ENCODE measurements at regions not wholly inside any gene's neighbourhood (a gene's known extent, or its start where the extent isn't known, plus 50 kb on each side); places are given as distances from the start of the nearest gene placed in this dataset.
"Not testable (repeated sequence)": the region's sequence is repeated elsewhere in the genome, so short reads cannot be mapped to it uniquely, and the experiment has no call there.

DNA sequence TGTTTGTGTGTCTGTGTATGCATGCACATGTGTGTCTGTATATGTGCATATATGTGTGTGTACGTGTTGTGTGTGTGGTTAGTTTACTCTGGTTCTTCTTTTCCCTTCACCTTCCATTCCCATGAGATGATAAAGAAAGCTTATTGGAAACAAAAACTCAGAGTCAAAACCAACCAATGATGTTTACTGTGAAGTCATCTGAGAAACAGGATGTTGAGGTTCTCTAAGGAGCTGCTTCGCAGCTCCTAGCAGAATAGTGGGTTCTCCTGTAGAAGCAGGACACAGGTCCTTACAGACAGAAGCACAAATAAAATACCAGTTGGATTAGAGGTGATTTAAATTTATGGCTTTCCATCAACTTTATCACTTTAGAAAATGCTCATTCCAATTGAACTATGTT is 256.1 kb upstream of the PLET1 start:
- no peak for DNase-seq

DNA sequence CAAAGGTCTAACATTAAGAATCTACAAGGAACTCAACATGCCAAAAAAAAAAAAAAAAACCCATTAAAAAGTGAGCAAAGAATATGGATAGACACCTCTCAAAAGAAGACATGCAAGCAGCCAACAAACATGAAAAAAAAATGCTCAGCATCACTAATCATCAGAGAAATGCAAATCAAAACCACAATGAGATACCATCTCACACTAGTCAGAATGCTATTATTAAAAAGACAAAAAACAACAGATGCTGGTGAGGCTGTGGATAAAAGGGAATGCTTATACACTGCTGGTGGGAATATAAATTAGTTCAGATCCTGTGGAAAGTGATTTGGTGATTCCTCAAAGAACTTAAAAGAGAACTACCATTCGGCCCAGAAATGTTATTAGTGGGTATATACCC is 257.7 kb upstream of the PLET1 start:
- no peak for DNase-seq

DNA sequence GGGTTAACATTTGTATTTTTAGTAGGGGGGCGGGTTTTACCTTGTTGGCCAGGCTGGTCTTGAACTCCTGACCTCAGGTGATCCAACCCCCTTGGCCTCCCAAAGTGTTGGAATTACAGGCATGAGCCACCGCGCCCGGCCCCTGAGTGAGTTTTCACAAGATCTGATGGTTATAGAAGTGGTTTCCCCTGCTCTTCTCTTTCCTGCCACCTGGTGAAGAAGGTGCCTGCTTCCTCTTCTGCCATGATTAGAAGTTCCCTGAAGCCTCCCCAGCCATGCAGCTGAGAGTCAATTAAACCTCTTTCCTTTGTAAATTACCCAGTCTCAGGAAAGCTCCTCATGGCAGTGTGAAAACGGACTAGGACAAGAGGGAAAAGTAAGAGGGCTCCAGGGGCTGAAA is 259.1 kb upstream of the PLET1 start:
- DNase-seq, result no peak

DNA sequence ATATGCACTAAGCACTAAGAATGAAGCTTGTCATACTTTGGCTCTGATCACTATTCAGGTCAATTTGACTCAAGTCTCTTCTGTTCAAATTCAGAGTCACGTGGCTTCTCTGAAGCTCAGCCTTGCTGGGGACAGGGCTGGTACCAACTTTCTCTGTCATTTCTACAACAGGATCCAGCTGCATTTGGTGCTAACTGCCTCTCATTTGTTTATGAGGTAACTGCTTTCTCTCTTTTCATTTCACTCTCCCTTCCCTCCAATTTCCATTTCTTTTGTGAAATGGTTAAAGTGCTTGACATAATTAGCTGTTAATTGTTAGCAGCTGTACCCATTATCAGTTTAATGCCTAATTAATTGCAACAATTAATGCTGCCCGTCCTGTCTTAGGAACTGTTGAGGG is 259.7 kb upstream of the PLET1 start:
- DNase-seq, result no peak

DNA sequence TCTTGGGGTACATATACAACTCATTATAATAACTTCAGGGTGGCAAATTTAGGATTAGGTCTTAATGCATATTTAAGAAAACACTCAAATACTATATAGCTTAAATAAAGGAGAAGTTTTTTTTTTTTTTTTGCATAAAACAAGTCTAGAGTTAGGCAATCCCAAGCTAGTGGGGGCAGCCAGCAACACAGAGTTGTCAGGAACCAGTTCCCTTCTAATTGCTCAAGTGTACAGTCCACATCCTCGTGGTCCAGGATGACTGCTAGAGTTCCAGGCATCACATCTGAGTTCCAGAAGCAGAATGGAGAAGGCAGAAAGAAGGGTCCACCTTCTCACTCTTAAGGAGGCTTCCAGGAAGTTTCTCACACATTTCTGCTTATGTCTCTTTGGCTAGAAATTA is 261.9 kb upstream of the PLET1 start:
- DNase-seq, result no peak

DNA sequence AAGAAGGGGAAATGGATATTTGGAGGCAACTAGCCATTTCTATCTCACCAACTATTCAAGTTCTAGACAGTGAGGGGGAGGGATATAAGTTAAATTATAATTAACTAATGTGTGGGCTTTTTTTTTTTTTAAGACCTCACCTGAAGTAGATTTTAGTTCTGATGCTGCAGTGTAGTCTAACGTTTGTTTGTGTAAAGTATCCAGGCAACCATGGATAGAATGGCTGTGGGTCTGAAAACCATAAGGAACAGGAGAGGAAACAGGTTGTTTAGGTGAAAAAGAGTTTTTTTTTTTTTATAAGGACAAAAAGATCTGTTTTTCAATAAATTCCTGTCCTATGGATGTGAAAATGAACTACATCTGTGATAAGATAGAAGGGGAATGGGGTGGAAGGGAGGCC is 262.4 kb upstream of the PLET1 start:
- no peak for DNase-seq

DNA sequence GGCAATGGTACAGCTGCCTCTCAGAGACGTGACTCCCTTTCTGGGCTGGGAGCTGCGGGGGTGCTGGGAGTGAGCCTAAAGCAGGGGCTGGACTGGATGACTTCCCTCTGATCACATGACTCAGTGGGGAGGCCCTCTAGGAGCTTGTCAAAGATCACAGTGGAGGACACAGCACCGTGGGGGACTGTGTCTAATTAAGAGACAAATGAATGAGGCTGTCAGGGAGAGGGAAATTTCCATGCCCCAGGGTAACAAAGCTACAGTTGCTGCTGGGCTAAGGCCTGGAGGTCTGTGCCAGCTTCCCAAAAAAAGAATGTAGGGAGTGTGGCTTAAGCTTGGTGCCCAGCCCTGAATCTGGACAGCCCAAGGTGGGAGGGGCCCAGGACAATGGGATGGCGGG is 262.8 kb upstream of the PLET1 start:
- peak; percentile 20 for DNase-seq

DNA sequence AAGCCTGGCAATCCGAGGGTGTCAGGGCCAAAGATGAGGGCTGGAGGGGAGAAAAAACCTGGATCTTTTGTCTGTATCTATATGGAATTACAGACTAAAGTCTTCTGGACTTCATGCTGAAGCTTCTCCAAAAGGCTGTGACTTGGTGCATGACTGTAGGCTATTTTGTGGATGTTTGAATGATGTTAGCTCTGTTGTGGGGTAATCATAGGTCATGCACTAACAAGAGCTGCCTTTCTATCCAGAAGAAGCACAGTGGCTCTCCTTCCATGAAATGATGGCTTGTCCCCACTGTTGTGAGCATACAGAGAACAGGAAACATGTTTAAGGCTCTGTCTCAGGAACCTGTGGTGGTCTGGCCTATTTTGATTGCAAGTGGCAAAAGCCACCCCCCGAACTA is 263.3 kb upstream of the PLET1 start:
- DNase-seq, result no peak

DNA sequence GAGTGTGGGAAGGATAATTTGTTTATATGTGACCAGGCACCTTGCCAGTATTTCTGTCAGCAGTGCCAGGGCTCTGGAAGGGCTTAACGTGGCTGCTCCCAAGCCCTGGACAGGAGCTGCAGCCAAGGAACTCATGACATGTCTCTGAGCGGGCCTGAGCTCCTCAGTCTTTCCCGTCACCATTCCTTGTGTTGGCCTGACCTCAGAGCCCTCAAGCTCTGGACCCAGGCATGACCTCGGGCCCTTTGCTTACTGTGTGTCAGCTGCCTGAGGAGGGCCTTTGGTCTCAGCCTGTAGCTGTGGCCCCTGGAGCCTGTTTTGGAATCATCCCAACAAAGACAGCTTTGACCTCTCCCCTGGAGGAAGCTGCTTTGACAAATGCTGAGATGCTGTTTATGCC is 264.1 kb upstream of the PLET1 start:
- DNase-seq, result no peak

DNA sequence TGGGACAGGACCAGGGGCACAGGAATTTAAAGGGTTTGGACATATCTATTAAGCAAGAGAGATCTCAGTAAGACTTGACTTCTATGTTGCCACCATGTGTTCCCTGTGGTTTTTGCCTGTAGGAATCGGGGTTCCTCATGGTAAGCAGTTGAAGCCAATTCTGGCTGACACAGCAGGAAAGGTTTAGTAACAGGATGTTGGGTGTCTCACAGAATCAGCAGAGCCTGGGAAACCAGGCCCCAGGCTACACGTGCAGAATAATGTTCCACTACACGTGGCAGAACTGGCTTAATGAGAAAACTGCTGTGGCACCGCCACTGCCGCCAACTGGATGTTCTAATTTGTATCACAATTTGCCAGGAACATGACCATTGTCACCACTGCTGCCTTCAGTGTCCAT is 264.6 kb upstream of the PLET1 start:
- DNase-seq, result peak; percentile 29

DNA sequence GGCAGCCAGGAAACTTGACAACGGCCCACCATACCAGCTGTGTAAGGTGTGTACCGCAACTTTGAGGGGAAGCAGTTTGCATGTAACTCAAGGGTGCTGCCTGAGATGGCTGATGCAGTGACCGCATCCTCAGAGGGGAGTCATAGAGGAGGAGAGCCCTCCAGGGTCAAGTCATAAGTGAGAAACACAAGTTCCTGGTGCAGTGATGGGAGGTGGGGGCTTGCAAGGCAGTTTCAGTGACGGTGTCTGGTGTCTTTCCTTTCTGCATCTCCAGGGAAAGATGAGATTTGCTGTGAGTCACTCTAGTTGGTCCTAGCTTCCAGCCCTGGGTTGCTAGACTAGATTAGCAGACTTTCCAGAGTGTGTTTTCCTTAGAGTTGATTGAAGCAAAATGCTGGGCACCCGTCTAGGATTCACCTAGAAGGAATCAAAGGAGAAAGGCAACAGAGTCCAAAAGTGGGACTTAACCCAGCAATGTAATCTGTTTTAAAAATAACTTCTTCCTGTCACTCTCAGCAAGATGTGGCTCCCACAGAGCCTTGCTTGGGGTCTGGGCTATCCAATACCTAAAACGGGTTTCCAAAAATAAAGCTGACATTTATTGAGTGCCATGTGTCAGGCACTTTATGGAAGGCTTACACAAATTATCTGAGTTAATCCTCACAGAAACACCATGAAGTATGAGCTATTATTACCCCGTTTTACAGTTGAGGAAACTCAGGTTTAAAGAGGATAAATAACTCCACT is 265.4 kb upstream of the PLET1 start:
- no peak for DNase-seq

DNA sequence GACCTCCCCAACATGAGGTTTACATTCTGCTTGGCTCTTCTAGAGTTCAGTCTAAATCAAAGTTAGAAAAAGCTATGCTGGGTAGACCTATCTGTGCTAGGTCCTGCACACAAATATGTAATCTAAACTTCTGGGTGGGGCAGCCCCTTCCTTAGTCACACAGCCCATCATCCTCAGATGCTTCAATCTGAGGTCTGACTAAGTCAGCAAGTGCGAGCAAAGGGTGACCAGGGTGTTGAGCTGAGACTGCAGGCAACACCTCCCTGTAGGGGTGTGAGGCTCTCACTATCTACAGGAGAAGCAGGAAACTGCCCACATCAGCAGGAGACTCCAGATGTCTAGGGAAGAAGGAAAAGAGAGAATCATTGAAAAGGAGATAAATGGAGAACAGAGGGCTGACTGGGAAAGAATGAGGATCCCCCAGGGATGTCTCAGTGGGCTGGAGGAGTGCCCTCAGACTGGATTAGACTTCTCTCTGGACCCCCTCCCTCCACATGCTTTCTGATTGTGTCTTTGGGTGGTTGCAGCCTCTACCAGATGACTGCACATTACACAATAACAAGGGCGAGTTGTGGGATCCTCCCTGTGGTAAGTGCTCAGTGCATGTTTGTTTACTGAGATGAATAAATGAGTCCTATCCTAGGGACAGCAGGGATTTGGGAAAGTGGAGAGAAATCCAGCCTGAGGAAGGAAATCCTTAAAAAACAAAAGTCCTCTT is 266.2 kb upstream of the PLET1 start:
- peak; percentile 17 for DNase-seq

DNA sequence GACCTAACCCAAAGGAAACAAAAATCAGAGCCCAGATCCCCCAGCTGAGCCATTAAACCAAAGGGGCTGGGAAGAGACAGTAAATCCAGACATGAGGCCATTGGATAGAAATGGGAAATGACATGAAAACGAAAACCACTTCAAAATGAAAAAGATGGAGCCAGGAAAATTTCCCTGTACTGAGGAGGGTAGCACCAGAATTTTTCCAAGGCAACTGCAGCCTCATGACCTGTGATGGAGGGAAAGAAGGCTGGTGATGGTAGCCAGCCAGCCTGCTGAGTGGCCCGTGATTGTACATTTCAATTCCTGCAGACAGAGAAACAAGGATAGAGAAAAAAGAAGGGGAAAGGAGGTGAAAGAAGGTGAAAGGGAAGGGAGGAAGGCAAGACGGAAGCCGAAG is 268.4 kb upstream of the PLET1 start:
- no peak for DNase-seq

DNA sequence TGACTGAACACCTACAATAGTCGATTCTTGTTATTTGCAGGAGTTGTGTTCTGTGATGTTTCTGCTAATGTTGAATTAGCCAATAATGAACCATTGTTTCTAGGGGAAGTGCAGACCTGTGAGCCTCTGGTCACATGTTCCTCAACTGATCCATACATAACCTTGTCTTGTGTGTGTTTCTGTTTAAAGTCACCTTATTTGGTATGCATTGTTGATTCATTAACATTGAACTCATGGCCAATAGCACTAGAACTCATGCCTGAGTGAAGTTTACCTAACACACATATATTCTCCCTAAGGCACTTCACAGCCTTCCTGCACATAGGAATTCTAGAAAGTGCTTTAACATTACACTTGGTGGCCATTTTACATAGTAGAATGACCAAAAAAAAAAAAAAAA is 271.8 kb upstream of the PLET1 start:
- DNase-seq, result no peak

DNA sequence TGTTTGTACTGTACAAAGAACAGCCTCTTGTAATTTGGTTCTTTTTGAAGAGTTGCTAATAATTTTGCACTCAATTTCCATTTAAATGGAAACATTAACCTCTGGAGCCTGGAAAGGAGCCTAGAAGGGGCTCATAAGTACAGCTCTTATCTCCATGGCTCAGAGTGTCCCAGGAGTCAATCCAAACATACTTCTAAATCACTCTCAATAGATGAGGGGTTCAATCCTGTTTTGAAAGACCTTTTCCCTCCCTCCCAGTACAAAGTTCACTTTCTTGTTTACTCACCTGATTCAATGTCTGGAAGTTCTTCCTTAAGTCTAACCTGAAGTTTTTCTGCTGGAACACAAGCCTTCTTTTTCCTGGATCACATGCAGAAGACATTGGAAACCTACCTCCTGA is 273.0 kb upstream of the PLET1 start:
- no peak for DNase-seq

DNA sequence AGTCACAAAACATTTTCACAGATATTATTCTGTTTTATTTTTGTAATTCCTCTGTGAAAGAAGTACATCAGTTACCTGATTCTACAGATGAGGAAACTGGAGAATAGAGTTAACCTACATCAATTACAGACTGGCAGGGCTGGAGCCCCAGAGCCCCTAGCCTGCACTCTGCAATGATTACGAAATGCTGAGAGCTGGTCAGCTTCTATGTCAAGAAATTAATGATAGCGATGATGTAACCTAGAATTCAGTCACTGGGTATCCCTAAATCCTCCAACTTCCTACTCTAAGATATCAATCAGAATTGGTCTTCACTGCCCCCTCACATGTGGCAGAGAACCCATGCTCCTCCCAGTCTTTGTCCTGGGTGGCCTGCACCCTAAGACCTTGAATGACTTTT is 273.5 kb upstream of the PLET1 start:
- no peak for DNase-seq

DNA sequence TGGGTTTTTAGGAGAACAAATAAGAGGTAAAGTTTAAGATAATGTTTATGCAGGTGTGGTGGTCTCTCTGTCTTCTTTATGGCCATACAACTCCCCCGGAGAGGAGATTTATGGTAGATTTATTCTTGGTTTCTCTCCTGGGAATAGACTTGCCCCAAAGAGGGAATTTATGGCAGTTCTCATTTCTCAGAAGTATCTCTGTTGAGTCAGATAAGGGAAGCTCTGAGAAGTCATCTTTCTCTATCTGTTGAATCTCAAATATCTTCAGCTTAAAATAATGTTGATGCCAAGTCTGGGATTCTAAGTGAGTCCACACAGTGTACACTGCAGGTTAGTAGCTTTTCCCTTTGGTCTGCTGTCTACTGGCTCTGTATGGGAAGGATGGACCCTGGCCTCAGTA is 276.4 kb upstream of the PLET1 start:
- no peak for DNase-seq

DNA sequence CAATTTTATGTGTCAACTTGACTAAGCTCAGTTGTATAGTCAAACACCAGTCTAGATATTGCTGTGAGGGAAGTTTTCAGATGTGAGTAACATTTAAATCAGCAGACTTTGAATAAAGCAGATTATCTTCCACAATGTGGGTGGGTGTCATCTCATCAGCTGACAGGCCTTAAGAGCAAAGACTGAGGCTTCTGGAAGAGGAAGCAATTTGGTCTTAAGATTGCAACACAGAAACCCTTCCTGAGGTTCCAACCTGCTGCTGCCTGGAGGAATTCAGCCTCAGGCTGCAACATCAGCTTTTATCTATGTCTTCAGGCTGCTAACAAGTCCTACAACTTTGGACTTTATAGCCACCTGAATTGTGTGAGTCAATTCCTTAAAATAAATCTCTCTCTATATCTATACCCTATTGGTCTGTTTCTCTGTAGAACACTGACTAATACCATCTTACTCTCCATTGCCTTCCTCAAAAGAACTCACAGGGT is 277.2 kb upstream of the PLET1 start:
- DNase-seq, result no peak

DNA sequence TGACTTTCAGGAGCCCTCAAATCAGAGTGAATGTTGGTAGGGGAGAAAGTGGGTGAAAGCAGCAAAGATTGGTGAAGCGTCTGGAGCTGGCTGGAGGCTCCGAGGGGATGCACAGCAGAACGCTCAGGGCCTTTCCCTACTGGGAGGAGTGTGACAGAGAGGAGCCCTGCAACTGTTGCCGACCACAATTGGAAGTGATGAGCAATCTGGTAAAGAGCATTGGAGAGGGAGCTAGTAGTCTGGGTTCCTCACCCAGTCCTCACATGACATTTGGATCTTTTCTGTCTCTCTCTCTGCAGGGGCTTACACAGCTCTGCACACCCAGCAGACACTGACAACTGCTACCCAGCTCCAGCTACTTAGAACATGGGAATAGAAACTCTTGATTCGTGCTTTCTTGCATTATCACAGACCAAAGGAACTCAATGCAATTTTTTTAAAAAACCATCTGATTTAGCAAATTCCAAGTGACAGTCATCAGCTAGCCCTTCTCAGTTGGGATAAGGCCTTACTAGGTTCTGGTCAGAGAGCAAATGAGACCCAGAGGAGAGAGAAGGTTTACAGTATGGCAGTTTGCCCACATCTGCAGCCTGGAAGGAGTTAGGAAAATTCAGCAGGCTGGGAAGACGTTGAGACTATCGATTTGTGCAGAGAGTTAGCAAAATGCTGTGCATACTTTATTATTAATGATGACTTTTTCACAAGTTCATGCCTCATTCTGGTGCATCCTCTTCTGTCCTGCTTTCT is 278.0 kb upstream of the PLET1 start:
- DNase-seq, result no peak

DNA sequence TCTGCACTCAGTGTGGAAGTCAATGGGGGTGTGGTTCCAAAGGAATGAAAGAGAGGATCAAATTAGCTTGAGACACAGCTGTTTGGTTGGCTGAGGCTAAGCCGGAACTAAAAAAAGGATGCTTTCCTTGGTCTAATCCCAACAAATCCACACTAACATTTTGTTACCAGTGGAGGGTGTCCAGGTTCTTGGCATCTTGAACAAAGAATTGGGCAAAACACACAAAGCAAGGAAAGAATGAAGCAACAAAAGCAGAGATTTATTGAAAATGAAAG is 278.6 kb upstream of the PLET1 start:
- not testable (repeated sequence) for DNase-seq

DNA sequence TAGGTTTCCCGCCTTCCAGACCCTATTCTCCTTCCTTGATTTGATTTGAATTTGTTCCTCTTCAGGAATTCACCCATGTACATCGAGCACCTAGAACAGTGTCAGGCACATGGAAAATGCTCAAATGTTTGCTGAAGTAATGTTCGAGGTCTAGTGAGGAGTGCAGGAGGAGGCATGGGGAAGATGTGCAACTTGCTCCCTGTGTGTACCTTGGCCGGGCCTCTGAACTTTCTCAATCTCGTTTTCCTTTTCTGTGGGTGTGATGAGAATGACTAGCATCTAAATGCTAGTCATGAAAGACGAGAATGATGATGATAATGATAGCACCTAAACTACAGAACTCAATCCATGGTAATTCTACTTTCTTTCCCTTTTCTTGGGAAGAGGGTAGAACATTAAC is 279.1 kb upstream of the PLET1 start:
- no peak for DNase-seq

DNA sequence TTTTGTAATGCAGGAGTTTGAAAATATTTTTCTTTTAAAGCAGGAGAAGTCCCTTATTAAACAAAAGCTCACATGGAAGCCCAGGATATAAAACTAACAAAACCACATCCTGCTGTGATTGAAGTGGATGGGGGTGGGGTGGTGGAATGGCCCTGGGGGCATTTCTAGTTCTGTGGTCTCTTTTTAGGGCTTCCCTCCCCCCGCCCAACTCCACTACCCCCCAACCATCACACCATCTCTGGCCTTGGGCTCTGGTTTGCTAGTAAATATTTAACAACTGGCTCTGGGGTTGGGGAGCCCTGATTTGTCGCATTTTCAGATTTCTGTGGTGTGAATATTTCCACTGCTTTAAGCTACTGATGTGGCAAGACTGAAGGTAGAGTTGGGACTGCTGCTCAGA is 279.6 kb upstream of the PLET1 start:
- no peak for DNase-seq

DNA sequence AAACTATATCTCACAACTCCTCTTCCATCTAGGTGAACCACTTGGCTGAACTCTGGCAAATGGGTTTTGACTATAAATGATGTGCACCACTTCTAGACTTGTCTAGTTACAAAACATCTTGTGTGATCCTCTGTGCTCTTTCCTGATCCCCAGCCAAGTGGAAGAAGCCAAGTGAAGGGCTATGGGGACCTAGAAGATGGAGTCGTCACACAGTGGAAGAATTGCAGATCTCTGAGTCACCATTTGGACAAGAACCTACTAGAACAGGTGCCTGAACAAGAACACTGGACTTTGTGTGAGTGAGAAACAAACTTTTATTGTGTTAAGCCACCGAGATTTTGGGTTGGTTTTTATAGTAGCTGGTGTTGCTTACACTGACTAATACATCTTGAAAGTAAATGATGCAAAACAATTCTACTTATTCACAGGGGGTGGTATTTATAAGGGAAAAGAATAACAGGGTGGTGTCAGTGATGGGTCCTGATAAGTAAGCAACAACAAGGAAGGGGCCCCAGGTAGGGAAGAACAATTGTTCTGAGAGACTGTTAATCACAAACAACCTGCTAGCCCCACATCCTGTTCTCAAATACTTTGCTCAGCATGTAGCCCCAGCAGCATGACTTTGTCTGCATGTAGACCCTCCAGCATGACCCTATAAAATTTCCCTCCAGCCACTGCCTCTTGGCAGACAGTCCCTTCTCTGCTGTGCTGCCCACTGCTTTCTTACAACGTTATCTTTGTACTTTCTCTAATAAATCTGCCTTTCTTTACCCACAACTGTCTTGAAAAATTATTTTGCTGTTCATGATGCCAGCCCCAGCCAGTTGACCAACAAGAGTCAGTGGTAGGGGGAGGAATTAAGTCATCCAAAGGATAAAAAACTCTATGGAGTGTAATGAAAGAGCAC is 280.7 kb upstream of the PLET1 start:
- no peak for DNase-seq
